ENCODE measurements at regions not wholly inside any gene's neighbourhood (a gene's known extent, or its start where the extent isn't known, plus 50 kb on each side); places are given as distances from the start of the nearest gene placed in this dataset.

- H3K27ac ChIP-seq = no peak overlapping the region
- intact Hi-C loops (cut with DNase I) = no loop called here
- no peak for DNase-seq
- 85 to 86% methylated on average over 4 of the region's 4 CpGs for WGBS, 2 donors
- H3K27me3 ChIP-seq = no peaks in the 10 kb centered on the region
- H3K9me3 ChIP-seq = no peaks in the 10 kb centered on the region
- H3K4me3 ChIP-seq = no peak overlapping the region
- TF ChIP-seq EP300 (IDR thresholded peaks at IDR 0.05) = no peak
- no peak for TF ChIP-seq POLR2A (IDR thresholded peaks at IDR 0.05)
- no peaks in the 10 kb centered on the region for H3K4me1 ChIP-seq
- H3K36me3 ChIP-seq = no peaks in the 10 kb centered on the region
Measured at GRCh38 chr12:43115441-43116160, 436.4 kb downstream of the ADAMTS20 start.

DNA sequence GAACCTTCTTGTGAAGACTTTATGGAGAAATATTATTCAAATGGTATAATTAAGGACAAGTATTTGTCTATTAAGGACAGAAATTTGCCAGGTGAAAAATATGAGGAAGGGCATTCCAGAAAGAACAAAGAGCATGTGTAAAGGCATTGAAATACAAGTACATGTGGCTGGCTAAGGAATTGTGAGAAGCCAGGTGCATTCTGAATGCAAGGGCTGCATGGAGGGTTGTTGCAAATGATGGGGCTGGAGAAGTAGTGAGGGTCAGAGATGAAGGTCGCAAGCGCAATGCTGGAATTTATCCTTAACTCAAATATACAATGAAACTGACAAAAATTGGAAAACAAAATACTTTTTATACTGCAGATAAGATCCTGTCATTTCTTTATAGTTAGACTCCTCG lies 437.7 kb downstream of the ADAMTS20 start:
- DNase-seq = no peak
- Histone ChIP-seq H3K27me3 (no peaks in the 10 kb centered on the region), H3K36me3 (no peaks in the 10 kb centered on the region), H3K4me1 (no peaks in the 10 kb centered on the region), H3K9me3 (no peaks in the 10 kb centered on the region), H3K27ac (no peak overlapping the region), H3K4me3 (no peak overlapping the region)
- intact Hi-C loops (cut with DNase I) = no loop called here
- TF ChIP-seq, protein P1, sequence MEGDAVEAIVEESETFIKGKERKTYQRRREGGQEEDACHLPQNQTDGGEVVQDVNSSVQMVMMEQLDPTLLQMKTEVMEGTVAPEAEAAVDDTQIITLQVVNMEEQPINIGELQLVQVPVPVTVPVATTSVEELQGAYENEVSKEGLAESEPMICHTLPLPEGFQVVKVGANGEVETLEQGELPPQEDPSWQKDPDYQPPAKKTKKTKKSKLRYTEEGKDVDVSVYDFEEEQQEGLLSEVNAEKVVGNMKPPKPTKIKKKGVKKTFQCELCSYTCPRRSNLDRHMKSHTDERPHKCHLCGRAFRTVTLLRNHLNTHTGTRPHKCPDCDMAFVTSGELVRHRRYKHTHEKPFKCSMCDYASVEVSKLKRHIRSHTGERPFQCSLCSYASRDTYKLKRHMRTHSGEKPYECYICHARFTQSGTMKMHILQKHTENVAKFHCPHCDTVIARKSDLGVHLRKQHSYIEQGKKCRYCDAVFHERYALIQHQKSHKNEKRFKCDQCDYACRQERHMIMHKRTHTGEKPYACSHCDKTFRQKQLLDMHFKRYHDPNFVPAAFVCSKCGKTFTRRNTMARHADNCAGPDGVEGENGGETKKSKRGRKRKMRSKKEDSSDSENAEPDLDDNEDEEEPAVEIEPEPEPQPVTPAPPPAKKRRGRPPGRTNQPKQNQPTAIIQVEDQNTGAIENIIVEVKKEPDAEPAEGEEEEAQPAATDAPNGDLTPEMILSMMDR (IDR thresholded peaks at IDR 0.05) = no peak
- TF ChIP-seq POLR2A (IDR thresholded peaks at IDR 0.05) = no peak
- WGBS, 2 donors = 85 to 90% methylated on average over 3 of the region's 3 CpGs

DNA sequence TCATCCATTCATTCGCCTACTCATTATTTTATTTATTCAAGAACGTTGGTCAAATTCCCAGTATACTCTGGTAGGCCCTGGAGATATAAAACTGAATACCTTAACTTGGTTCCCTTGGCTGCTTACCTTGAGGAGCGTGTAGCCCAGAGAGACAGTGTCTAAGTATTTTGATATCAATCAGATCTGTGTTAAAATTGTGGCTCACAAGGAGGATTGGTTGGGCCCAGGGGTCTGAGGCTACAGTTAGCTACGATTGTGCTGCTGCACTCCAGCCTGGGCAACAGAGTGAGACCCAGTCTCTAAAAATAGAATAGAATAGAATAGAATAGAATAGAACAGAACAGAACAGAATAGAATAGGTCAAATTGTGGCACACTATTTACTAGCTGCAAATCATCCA lies 438.4 kb downstream of the ADAMTS20 start:
- Histone ChIP-seq H3K4me3 (no peak overlapping the region), H3K4me1 (no peaks in the 10 kb centered on the region), H3K27ac (no peak overlapping the region), H3K36me3 (no peaks in the 10 kb centered on the region), H3K27me3 (no peaks in the 10 kb centered on the region), H3K9me3 (no peaks in the 10 kb centered on the region)
- intact Hi-C loops (cut with DNase I) = no loop called here
- no peak for DNase-seq
- 62 to 76% methylated on average over 4 of the region's 4 CpGs for WGBS, 2 donors
- no peak for TF ChIP-seq POLR2A (IDR thresholded peaks at IDR 0.05)
- no peak for TF ChIP-seq POLR2AphosphoS5 (IDR thresholded peaks at IDR 0.05)
- TF ChIP-seq EP300 (IDR thresholded peaks at IDR 0.05) = no peak
- TF ChIP-seq, protein P1 (IDR thresholded peaks at IDR 0.05) = no peak

DNA sequence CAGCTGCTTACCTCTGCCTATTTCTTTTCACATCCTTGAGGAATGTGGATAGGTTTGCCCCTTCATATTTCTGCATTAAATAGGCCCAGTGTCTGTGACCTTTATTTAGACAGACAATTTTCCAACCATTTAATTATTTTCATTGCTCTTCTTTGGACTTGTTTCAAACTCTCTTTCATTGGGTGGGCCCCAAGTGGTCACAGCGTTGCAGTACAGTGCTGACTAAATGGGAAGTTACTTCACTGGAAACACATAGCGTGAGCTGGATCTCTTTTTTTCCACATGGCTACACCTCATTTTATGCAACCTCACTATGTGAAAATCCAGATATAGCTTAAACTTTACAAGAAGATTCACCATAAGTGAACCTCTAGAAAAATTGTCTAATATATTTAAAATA lies 438.9 kb downstream of the ADAMTS20 start:
- Histone ChIP-seq H3K4me1 (no peaks in the 10 kb centered on the region), H3K36me3 (no peaks in the 10 kb centered on the region), H3K9me3 (no peaks in the 10 kb centered on the region), H3K27ac (no peak overlapping the region), H3K4me3 (no peak overlapping the region), H3K27me3 (no peaks in the 10 kb centered on the region)
- intact Hi-C loops (cut with DNase I) = no loop called here
- 70 to 71% methylated on average over 2 of the region's 2 CpGs for WGBS, 2 donors
- TF ChIP-seq, protein P1 (IDR thresholded peaks at IDR 0.05) = no peak
- TF ChIP-seq POLR2AphosphoS5 (IDR thresholded peaks at IDR 0.05) (no peak), EP300 (IDR thresholded peaks at IDR 0.05) (no peak), POLR2A (IDR thresholded peaks at IDR 0.05) (no peak)
- DNase-seq = no peak

GRCh38 chr12:43112101-43112920 lies 439.7 kb downstream of the ADAMTS20 start:
- DNase-seq = no peak
- H3K9me3 ChIP-seq = no peaks in the 10 kb centered on the region
- H3K27ac ChIP-seq = no peak overlapping the region
- no peaks in the 10 kb centered on the region for H3K4me1 ChIP-seq
- intact Hi-C loops (cut with DNase I) = no loop called here
- TF ChIP-seq, protein P1 (IDR thresholded peaks at IDR 0.05) = no peak
- TF ChIP-seq POLR2A (IDR thresholded peaks at IDR 0.05) (no peak), EP300 (IDR thresholded peaks at IDR 0.05) (no peak), POLR2AphosphoS5 (IDR thresholded peaks at IDR 0.05) (no peak)
- H3K36me3 ChIP-seq = no peaks in the 10 kb centered on the region
- 58 to 67% methylated on average over 8 of the region's 8 CpGs for WGBS, 2 donors
- no peaks in the 10 kb centered on the region for H3K27me3 ChIP-seq
- H3K4me3 ChIP-seq = no peak overlapping the region
